ENCODE measurements at regions not wholly inside any gene's neighbourhood (a gene's known extent, or its start where the extent isn't known, plus 50 kb on each side); places are given as distances from the start of the nearest gene placed in this dataset.

DNA sequence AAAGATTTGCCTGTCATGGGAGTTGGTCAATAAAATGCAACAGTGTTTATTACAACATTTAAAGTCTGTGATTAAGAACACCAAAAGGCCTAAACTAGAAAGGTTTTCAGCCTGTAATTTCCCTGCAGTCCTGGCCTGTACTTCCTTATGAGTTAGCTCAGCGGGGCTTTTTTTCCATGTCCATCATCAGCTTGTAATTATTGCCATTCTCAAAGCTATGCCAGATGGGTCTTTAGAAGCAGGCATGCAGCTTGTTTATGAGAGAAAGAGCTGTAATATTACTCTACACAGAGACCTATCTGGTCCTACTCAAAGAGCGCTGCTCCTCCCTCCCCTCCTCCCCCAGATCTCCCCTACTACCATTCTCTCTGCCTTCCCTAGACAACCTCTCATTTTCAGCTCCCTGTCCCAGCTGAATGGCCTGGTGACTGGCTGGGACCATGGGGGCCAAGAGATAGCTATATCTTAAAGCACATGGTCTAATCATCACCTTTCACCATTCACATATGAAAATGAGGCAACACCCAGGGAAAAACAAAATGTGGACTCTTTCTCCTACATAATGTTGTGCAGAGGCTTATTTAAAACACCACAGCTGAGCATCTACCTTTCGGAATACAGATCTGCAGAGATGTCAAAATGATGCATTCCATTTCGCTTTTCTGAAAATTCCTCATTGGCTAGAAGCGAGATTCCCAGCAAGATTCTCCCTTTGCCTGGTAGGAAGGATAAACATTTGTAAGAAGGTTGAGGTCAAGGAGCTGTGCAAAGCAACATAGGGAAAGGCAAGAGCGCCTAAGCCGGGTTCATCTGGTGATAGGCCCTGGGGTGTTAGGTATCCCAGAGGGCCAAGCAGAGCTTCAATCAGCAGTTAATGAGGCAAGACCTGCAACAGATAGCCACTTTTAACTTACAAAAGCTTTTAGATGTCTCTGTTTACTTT lies 209.7 kb upstream of the CDKN3 start:
- Histone ChIP-seq H3K4me3 (ENCODE audit: low read length) (no peak overlapping the region), H3K36me3 (ENCODE audit: control insufficient read depth, insufficient read depth, low read length) (no peaks in the 10 kb centered on the region), H3K4me1 (ENCODE audit: control insufficient read depth, insufficient read depth, low read length) (no peaks in the 10 kb centered on the region), H3K27ac (ENCODE audit: low read length) (no peak overlapping the region), H3K9me3 (ENCODE audit: control insufficient read depth, insufficient read depth, low read length) (no peaks in the 10 kb centered on the region), H3K27me3 (ENCODE audit: control insufficient read depth, insufficient read depth, low read length) (no peaks in the 10 kb centered on the region)
- ATAC-seq (no peak), DNase-seq (no peak)
- H3K36me3 Mint-ChIP-seq: no peaks in the 10 kb centered on the region
- no peak overlapping the region for H3K4me3 Mint-ChIP-seq
- H3K4me1 Mint-ChIP-seq: no peaks in the 10 kb centered on the region
- H3K27me3 Mint-ChIP-seq (ENCODE audit: low read depth in 2 of 2): peaks cover 2 to 11% of the 10 kb centered on the region in 2 donors
- WGBS (ENCODE audit: insufficient coverage): 98% methylated on average over 7 of the region's 7 CpGs
- TF ChIP-seq, protein P1, sequence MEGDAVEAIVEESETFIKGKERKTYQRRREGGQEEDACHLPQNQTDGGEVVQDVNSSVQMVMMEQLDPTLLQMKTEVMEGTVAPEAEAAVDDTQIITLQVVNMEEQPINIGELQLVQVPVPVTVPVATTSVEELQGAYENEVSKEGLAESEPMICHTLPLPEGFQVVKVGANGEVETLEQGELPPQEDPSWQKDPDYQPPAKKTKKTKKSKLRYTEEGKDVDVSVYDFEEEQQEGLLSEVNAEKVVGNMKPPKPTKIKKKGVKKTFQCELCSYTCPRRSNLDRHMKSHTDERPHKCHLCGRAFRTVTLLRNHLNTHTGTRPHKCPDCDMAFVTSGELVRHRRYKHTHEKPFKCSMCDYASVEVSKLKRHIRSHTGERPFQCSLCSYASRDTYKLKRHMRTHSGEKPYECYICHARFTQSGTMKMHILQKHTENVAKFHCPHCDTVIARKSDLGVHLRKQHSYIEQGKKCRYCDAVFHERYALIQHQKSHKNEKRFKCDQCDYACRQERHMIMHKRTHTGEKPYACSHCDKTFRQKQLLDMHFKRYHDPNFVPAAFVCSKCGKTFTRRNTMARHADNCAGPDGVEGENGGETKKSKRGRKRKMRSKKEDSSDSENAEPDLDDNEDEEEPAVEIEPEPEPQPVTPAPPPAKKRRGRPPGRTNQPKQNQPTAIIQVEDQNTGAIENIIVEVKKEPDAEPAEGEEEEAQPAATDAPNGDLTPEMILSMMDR (IDR thresholded peaks at IDR 0.05): no peak
- no peaks in the 10 kb centered on the region for H3K9me3 Mint-ChIP-seq
- H3K27ac Mint-ChIP-seq: no peak overlapping the region
- intact Hi-C loops (cut with micrococcal nuclease): no loop called here

DNA sequence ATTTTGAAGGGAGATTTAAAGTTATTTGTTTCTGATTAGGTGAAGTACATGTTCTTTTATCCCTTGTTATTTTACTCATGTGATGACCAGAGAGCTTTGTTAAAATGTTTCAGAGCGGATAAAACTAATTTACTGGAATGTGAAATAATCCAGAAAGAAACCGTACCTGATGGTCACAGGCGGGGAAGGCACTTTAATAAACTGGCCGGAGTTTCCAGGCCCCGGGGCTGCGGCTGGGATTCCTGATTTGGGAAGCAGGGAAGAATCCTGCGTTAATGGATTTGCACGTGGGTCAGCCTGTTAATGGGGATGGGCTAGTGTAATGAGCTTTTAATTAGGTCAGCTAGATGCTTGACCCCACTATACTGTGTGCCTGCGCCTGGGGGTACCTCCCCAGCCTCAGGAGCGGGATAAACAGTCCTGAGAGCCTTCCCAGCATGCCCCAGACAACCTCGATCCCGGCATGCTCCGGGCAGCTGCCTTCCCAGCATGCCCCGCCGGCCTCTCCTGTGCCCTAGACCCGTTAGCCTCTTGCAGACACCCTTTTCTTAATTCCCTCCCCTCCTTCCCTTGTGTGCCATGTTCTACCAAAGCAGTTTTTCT lies 208.6 kb upstream of the CDKN3 start:
- Mint-ChIP-seq H3K27ac (no peak overlapping the region), H3K9me3 (no peaks in the 10 kb centered on the region), H3K36me3 (no peaks in the 10 kb centered on the region), H3K4me3 (no peak overlapping the region), H3K27me3 (ENCODE audit: low read depth in 2 of 2) (peaks cover 0 to 2% of the 10 kb centered on the region in 2 donors), H3K4me1 (no peaks in the 10 kb centered on the region)
- WGBS (ENCODE audit: insufficient coverage): 91% methylated on average over 16 of the region's 16 CpGs
- ATAC-seq (no peak), DNase-seq (no peak)
- Histone ChIP-seq H3K36me3 (ENCODE audit: control insufficient read depth, insufficient read depth, low read length) (no peaks in the 10 kb centered on the region), H3K27me3 (ENCODE audit: control insufficient read depth, insufficient read depth, low read length) (no peaks in the 10 kb centered on the region), H3K9me3 (ENCODE audit: control insufficient read depth, insufficient read depth, low read length) (no peaks in the 10 kb centered on the region), H3K4me3 (ENCODE audit: low read length) (no peak overlapping the region), H3K4me1 (ENCODE audit: control insufficient read depth, insufficient read depth, low read length) (no peaks in the 10 kb centered on the region), H3K27ac (ENCODE audit: low read length) (no peak overlapping the region)
- intact Hi-C loops (cut with micrococcal nuclease): no loop called here
- TF ChIP-seq, protein P1 (IDR thresholded peaks at IDR 0.05): no peak

DNA sequence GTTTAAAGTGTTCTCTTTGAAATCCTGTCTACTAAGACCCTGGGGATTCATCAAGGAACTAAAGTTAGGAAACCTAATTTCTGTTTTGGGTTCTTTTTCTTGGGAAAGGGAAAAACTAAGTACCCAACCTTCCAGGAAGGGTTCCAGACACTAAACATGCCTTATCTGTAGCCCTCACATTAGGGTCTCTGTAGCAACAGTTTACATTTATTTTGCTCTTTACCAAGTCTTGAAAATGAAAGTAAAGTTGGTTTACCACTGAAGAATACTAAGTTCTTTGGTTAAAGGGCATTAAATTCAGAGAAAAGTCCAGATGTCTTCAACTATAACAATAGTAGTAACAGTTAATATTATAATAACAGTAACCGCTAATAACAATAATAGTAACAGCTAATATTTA lies 207.5 kb upstream of the CDKN3 start:
- Mint-ChIP-seq H3K4me3 (no peak overlapping the region), H3K9me3 (no peaks in the 10 kb centered on the region), H3K27ac (no peak overlapping the region), H3K4me1 (no peaks in the 10 kb centered on the region), H3K27me3 (ENCODE audit: low read depth in 2 of 2) (peaks cover 0 to 3% of the 10 kb centered on the region in 2 donors), H3K36me3 (no peaks in the 10 kb centered on the region)
- no peak for ATAC-seq
- H3K4me1 ChIP-seq (ENCODE audit: control insufficient read depth, insufficient read depth, low read length): no peaks in the 10 kb centered on the region
- H3K9me3 ChIP-seq (ENCODE audit: control insufficient read depth, insufficient read depth, low read length): no peaks in the 10 kb centered on the region
- WGBS (ENCODE audit: insufficient coverage): no CpG with 5 or more reads among the region's 1 CpG
- H3K27ac ChIP-seq (ENCODE audit: low read length): no peak overlapping the region
- DNase-seq: no peak
- H3K27me3 ChIP-seq (ENCODE audit: control insufficient read depth, insufficient read depth, low read length): no peaks in the 10 kb centered on the region
- intact Hi-C loops (cut with micrococcal nuclease): no loop called here
- H3K4me3 ChIP-seq (ENCODE audit: low read length): no peak overlapping the region
- no peaks in the 10 kb centered on the region for H3K36me3 ChIP-seq (ENCODE audit: control insufficient read depth, insufficient read depth, low read length)
- TF ChIP-seq, protein P1 (IDR thresholded peaks at IDR 0.05): no peak
